Common myeloid progenitor, CD34-positive (primary cell): ENCODE measurements at regions not wholly inside any gene's neighbourhood (a gene's known extent, or its start where the extent isn't known, plus 50 kb on each side); places are given as distances from the start of the nearest gene placed in this dataset.
"Not testable (repeated sequence)": the region's sequence is repeated elsewhere in the genome, so short reads cannot be mapped to it uniquely, and the experiment has no call there.

Experiments used
- CTCF ChIA-PET: fragments of 350-600 bp; sonication (Branson Sonifier 250); formaldehyde crosslinking; loops from one replicate; lab custom pipeline; 2021; ENCODE audit warnings: antibody characterized with exemption; lab: Charles Lee
- POLR2A ChIA-PET: fragments of 350-600 bp; sonication (Branson Sonifier 250); formaldehyde crosslinking; loops from one replicate; lab custom pipeline; 2021; ENCODE audit warnings: antibody characterized with exemption; lab: Charles Lee
- DNase-seq, 3 donors: peaks; one replicate each; pipeline versions ENCODE4 v3.0.0 to v3.0.0-alpha.2; 2013
- H3K27ac ChIP-seq, 2 experiments: 1 replicate in 1 of 2; 2 replicates in 1 of 2; pipeline ENCODE4 v1.7.0; 2013; ENCODE audit warnings: inconsistent platforms in 2 of 2, low read length in 2 of 2, mild to moderate bottlenecking in 2 of 2, low read depth in 1 of 2, moderate library complexity in 1 of 2; ENCODE audit not compliant: severe bottlenecking in 2 of 2, insufficient read depth in 1 of 2, poor library complexity in 1 of 2
- H3K27me3 ChIP-seq, 5 experiments: replicated peaks in 2 of 5; 1 replicate in 3 of 5; 2 replicates in 2 of 5; pipeline versions ENCODE4 v1.6.1 to v1.7.0; 2013; ENCODE audit warnings: low read length in 4 of 5, mild to moderate bottlenecking in 2 of 5, moderate library complexity in 2 of 5, inconsistent platforms in 1 of 5; ENCODE audit not compliant: insufficient read depth in 5 of 5, control insufficient read depth in 4 of 5
- H3K36me3 ChIP-seq, 4 experiments: 1 replicate in 2 of 4; 2 replicates in 2 of 4; pipeline versions ENCODE4 v1.6.1 to v1.7.0; 2013; ENCODE audit warnings: low read length in 3 of 4, control low read depth in 1 of 4, mild to moderate bottlenecking in 1 of 4; ENCODE audit not compliant: control insufficient read depth in 4 of 4, insufficient read depth in 4 of 4
- H3K4me1 ChIP-seq, 4 experiments: 1 replicate in 3 of 4; 2 replicates in 1 of 4; pipeline versions ENCODE4 v1.6.1 to v1.7.1; 2013; ENCODE audit warnings: low read length in 3 of 4, mild to moderate bottlenecking in 3 of 4, control low read depth in 1 of 4, inconsistent platforms in 1 of 4, moderate library complexity in 1 of 4; ENCODE audit not compliant: control insufficient read depth in 4 of 4, insufficient read depth in 4 of 4; ENCODE audit errors: control extremely low read depth in 1 of 4
- H3K4me3 ChIP-seq, 7 experiments: 1 replicate in 4 of 7; 2 replicates in 3 of 7; pipeline versions ENCODE4 v1.5.1 to v1.7.0; 2013; ENCODE audit warnings: mild to moderate bottlenecking in 7 of 7, low read length in 6 of 7, moderate library complexity in 6 of 7, inconsistent platforms in 2 of 7, low read depth in 2 of 7, control low read depth in 1 of 7; ENCODE audit not compliant: insufficient read depth in 4 of 7, control insufficient read depth in 1 of 7; ENCODE audit errors: extremely low read depth in 1 of 7
- H3K9me3 ChIP-seq, 5 experiments: 1 replicate in 4 of 5; 2 replicates in 1 of 5; pipeline versions ENCODE4 v1.6.1 to v1.7.1; 2013; ENCODE audit warnings: low read length in 4 of 5, mild to moderate bottlenecking in 2 of 5, inconsistent platforms in 1 of 5, low read depth in 1 of 5, moderate library complexity in 1 of 5; ENCODE audit not compliant: control insufficient read depth in 4 of 5, insufficient read depth in 2 of 5; ENCODE audit errors: control extremely low read depth in 1 of 5
- WGBS: methylation state at CpG from one replicate; pipeline ENCODE4 v1.1.5; 2013; ENCODE audit not compliant: insufficient coverage; 5-methylcytosine and 5-hydroxymethylcytosine counted together

DNA sequence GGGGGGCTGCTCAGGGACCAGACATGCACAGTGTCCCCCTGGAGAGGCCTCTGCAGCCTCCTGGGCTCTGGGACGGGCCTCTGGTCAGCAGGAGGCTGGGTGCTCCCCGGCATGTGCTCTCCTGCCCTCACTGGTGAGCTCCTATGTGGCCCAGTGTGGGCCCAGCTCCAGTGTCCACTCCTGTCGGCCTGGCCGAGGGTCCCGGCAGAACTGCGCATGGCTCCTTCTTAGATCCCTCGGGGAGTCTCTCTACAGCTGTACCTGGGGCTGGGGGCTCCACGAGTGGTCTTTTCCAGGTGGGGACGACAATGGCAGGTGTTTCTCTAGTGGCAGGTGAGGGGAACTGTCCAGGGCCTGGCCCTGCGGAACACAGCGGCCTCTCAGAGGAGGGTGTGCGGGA lies 367.3 kb downstream of the TMEM121 start:
- Histone ChIP-seq H3K4me1 (peaks cover 0 to 91% (median 78%) of the 10 kb centered on the region in 4 experiments), H3K4me3 (peak overlapping the region in 5 of 7 experiments; percentile 37 to 96 (median 67)), H3K27ac (peak overlapping the region in 1 of 2 experiments; percentile 46), H3K36me3 (peaks cover 0 to 58% (median 17%) of the 10 kb centered on the region in 4 experiments)
- ChIA-PET CTCF (interaction anchor here (0.7 kb wide), 1 partner anchor 27 kb away, joined by 3 read pairs; no protein-coding TSS in a partner anchor), POLR2A (interaction anchor here (1.2 kb wide), 1 partner anchor 14 kb away, joined by 3 read pairs; no protein-coding TSS in a partner anchor)
- 20% methylated on average over 1 of the region's 12 CpGs for WGBS
- not testable (repeated sequence) for H3K9me3 ChIP-seq, DNase-seq, H3K27me3 ChIP-seq

DNA sequence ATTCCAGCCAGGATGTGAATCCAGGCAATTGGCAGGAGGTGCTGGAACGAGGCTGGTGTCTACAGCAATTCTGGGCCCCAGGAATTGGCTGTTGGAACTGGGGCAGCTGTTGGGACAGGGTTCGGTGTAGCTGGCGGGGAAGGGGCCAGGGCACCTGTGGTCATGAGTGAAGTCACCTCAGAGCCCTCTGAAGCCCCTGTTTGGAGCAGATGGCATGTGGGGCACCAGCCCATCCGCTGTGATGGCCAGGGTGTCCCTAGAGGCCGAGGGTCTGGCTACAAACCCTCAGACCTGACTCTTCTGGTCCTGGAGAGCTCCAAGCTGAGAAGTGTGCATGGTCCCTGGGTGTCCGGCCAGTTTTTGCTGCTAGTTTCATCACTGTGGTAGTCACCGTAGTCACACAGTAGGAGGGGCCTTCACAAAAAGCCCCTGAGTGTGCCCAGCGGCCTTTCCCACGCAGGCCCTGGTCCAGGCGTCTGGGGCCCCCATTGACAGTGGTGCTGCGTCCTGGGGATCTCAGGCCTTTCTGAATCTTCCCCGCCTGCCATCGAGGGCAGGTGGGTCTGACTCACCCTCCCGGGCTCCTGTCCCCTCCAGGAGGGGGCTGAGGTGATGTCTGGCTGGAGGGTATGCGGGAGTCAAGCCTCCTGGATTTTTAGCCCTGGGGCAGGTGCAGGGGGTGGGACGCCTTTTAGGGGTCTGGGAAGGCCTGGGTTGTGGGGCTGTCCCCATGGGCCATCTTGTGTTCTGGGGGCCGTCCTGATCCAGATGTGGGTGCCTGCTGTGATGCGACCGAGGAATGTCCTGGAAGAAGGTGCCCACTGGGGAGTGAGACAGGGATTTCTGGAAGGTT lies 368.0 kb downstream of the TMEM121 start:
- CTCF ChIA-PET = interaction anchor here (0.7 kb wide), 1 partner anchor 28 kb away, joined by 3 read pairs; no protein-coding TSS in a partner anchor
- H3K4me1 ChIP-seq = peaks cover 0 to 91% (median 77%) of the 10 kb centered on the region in 4 experiments
- DNase-seq = no peak
- no peaks in the 10 kb centered on the region for H3K27me3 ChIP-seq
- no peaks in the 10 kb centered on the region for H3K9me3 ChIP-seq
- 37% methylated on average over 13 of the region's 19 CpGs for WGBS
- POLR2A ChIA-PET = interaction anchor here (0.6 to 1.2 kb wide), 2 partner anchors 15 to 146 kb away, joined by 3 read pairs; no protein-coding TSS in a partner anchor
- H3K4me3 ChIP-seq = peak overlapping the region; percentile 8 to 96 (median 63)
- H3K27ac ChIP-seq = peak overlapping the region; percentile 7 to 46
- H3K36me3 ChIP-seq = peaks cover 0 to 58% (median 17%) of the 10 kb centered on the region in 4 experiments

- DNase-seq = peak in 1 of 3 donors; percentile 42
- peak overlapping the region in 1 of 2 experiments; percentile 46 for H3K27ac ChIP-seq
- H3K27me3 ChIP-seq = no peaks in the 10 kb centered on the region
- peak overlapping the region; percentile 17 to 96 (median 63) for H3K4me3 ChIP-seq
- ChIA-PET CTCF (interaction anchor here (0.9 kb wide), 1 partner anchor 32 kb away, joined by 3 read pairs; no protein-coding TSS in a partner anchor), POLR2A (no interaction called here)
- H3K36me3 ChIP-seq = peaks cover 0 to 60% (median 18%) of the 10 kb centered on the region in 4 experiments
- 69% methylated on average over 17 of the region's 30 CpGs for WGBS
- peaks cover 0 to 91% (median 76%) of the 10 kb centered on the region in 4 experiments for H3K4me1 ChIP-seq
- H3K9me3 ChIP-seq = no peaks in the 10 kb centered on the region
Observed at GRCh38 chr14:105894978-105895881, 368.8 kb downstream of the TMEM121 start.

DNA sequence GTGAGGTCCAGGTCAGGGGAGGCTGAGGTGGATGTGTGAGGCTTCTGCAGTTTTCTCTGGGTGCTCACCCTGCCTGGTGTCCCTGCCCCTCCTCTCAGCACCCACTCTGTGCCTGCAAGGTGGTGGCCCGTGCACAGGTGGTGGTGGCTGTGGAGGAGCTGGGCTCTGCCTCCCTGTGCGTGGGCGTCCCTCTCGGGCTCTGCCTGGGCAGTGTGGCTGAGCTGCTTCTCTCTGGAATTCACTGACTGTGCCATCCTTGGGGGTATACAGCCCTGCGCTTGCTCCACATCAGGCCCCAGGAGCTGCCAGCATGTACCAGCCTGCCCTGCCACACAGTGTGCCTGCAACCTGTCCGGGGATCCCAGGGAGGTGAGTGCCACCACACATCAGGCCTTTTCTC lies 369.8 kb downstream of the TMEM121 start:
- Histone ChIP-seq H3K36me3 (peaks cover under 1 to 56% (median 21%) of the 10 kb centered on the region in 4 experiments), H3K4me3 (peak overlapping the region in 6 of 7 experiments; percentile 19 to 96 (median 65)), H3K4me1 (peaks cover 0 to 92% (median 77%) of the 10 kb centered on the region in 4 experiments)
- DNase-seq, H3K27ac ChIP-seq, H3K27me3 ChIP-seq, POLR2A ChIA-PET, H3K9me3 ChIP-seq: not testable (repeated sequence)
- 49% methylated on average over 5 of the region's 6 CpGs for WGBS
- CTCF ChIA-PET = interaction anchor here (0.9 to 2.5 kb wide), 2 partner anchors 16 to 33 kb away, joined by 3 to 14 read pairs; no protein-coding TSS in a partner anchor

GRCh38 chr14:105896961-105897724 lies 370.8 kb downstream of the TMEM121 start:
- Histone ChIP-seq H3K4me1 (peaks cover 0 to 95% (median 80%) of the 10 kb centered on the region in 4 experiments), H3K36me3 (peaks cover 3 to 59% (median 25%) of the 10 kb centered on the region in 4 experiments), H3K4me3 (peak overlapping the region in 5 of 7 experiments; percentile 37 to 96 (median 72))
- H3K27ac ChIP-seq, H3K9me3 ChIP-seq, H3K27me3 ChIP-seq: not testable (repeated sequence)
- 29% methylated on average over 6 of the region's 6 CpGs for WGBS
- POLR2A ChIA-PET = interaction anchor here (0.6 to 1.4 kb wide), 5 partner anchors 10 to 147 kb away, joined by 3 to 7 read pairs (median 3); no protein-coding TSS in a partner anchor
- CTCF ChIA-PET = interaction anchor here (0.7 to 5.0 kb wide), 7 partner anchors 11 to 37 kb away, joined by 3 to 22 read pairs (median 4); no protein-coding TSS in a partner anchor
- peak; percentile 57 to 84 (median 79) for DNase-seq

DNA sequence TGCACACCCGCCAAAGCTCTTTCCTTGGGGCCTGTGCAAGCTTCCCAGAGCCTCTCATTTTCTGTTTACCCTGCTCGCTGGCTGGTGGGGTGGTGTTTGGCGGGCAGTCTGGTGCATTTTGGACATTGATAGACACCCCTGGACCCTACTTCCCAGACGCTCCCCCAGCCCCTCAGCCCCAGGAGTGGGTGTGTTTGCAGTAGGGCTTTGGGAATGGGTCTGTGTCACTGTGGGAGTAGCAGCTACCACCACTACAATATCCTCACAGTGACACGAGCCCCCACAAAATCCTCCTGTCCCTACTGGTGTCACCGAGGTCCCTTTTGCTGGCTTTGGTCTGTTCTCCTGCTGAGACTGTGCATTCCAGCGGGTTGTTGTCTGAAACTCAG lies 371.3 kb downstream of the TMEM121 start:
- H3K9me3 ChIP-seq = no peaks in the 10 kb centered on the region
- H3K4me1 ChIP-seq = peaks cover 0 to 97% (median 82%) of the 10 kb centered on the region in 4 experiments
- WGBS = no CpG with 5 or more reads among the region's 7 CpGs
- H3K36me3 ChIP-seq = peaks cover 3 to 65% (median 26%) of the 10 kb centered on the region in 4 experiments
- DNase-seq = no peak
- H3K27me3 ChIP-seq = no peaks in the 10 kb centered on the region
- ChIA-PET POLR2A (interaction anchor here (0.6 to 1.4 kb wide), 4 partner anchors 10 to 146 kb away, joined by 3 to 7 read pairs (median 4); no protein-coding TSS in a partner anchor), CTCF (interaction anchor here (0.7 to 5.0 kb wide), 7 partner anchors 11 to 37 kb away, joined by 3 to 22 read pairs (median 4); no protein-coding TSS in a partner anchor)
- peak overlapping the region in 6 of 7 experiments; percentile 37 to 96 (median 70) for H3K4me3 ChIP-seq
- no peak overlapping the region for H3K27ac ChIP-seq
